GM12878 (cell line): ENCODE measurements at regions not wholly inside any gene's neighbourhood (a gene's known extent, or its start where the extent isn't known, plus 50 kb on each side); places are given as distances from the start of the nearest gene placed in this dataset.

Experiments used
- ATAC-seq: fragments of 200-7000 bp; cut with Tn5 transposase; 3 replicates; pipeline ENCODE4 v1.9.1; 2020; ENCODE audit warnings: mild to moderate bottlenecking, moderate library complexity
- BruUV-seq: library from RNA; stranded (reverse); fragments of 400-500 nt; replicated peaks from 2 replicates; lab custom pipeline; 2021; lab: Mats Ljungman, UMichigan
- CTCF ChIA-PET: fragments of 300-600 bp; sonication (Branson Sonifier 250); formaldehyde crosslinking; extraction: SDS; loops from one replicate; lab custom pipeline; 2021; ENCODE audit warnings: inconsistent platforms; lab: Yijun Ruan, JAX
- POLR2A ChIA-PET: fragments of 350-600 bp; formaldehyde crosslinking; extraction: SDS; loops from one replicate; lab custom pipeline; 2021; ENCODE audit warnings: inconsistent platforms; lab: Charles Lee
- RAD21 ChIA-PET: fragments of 300-600 bp; sonication (Branson Sonifier 250); formaldehyde crosslinking; loops from one replicate; lab custom pipeline; 2023; ENCODE audit warnings: antibody characterized with exemption; ENCODE audit not compliant: unreplicated experiment; lab: Charles Lee
- SMC1A ChIA-PET: fragments of 300-600 bp; sonication (Branson Sonifier 250); formaldehyde crosslinking; loops from one replicate; lab custom pipeline; 2023; ENCODE audit not compliant: unreplicated experiment, uncharacterized antibody; lab: Charles Lee
- DNase-seq: peaks from one replicate; pipeline ENCODE4 v3.0.0-alpha.2; 2011; ENCODE audit warnings: low read depth, low spot score
- FAIRE-seq: peaks from 3 replicates; lab custom pipeline; 2011; peaks lifted over from hg19 to GRCh38; lab: Jason Lieb, UNC
- H2AFZ ChIP-seq: 2 replicates; pipeline ENCODE4 v1.6.0; 2011; ENCODE audit warnings: low read depth, low read length, control low read depth; ENCODE audit not compliant: control insufficient read depth
- H3K27ac ChIP-seq: 2 replicates; pipeline ENCODE4 v1.5.1; 2011; ENCODE audit warnings: control low read depth; ENCODE audit not compliant: control insufficient read depth, insufficient read depth
- H3K27me3 ChIP-seq, 2 experiments: replicated peaks in 1 of 2; 2 replicates each; pipeline versions ENCODE4 v1.6.0 to v1.6.1; 2011; ENCODE audit warnings: low read length in 1 of 2; ENCODE audit not compliant: control insufficient read depth in 2 of 2, insufficient read depth in 2 of 2
- H3K36me3 ChIP-seq, 2 experiments: 2 replicates each; pipeline ENCODE4 v1.5.1; 2011; ENCODE audit warnings: low read length in 1 of 2; ENCODE audit not compliant: control insufficient read depth in 2 of 2, insufficient read depth in 2 of 2
- H3K4me1 ChIP-seq: 2 replicates; pipeline ENCODE4 v1.6.1; 2011; ENCODE audit warnings: mild to moderate bottlenecking, low read length, moderate library complexity, mixed read lengths; ENCODE audit not compliant: control insufficient read depth, insufficient read depth
- H3K4me2 ChIP-seq: 2 replicates; pipeline ENCODE4 v1.6.0; 2011; ENCODE audit warnings: control low read depth; ENCODE audit not compliant: control insufficient read depth, insufficient read depth
- H3K4me3 ChIP-seq: fragments of 200-600 bp; sonication (generic); 2 replicates; pipeline ENCODE4 v1.5.1; 2016
- H3K79me2 ChIP-seq: 2 replicates; pipeline ENCODE4 v1.6.0; 2011; ENCODE audit warnings: low read length; ENCODE audit not compliant: control insufficient read depth, insufficient read depth
- H3K9ac ChIP-seq: 2 replicates; pipeline ENCODE4 v1.8.0; 2011; ENCODE audit warnings: low read length, control low read depth, mixed read lengths; ENCODE audit not compliant: control insufficient read depth, insufficient read depth
- H3K9me3 ChIP-seq: replicated peaks from 3 replicates; pipeline ENCODE4 v1.5.1; 2011; ENCODE audit warnings: mild to moderate bottlenecking, low read length; ENCODE audit not compliant: control insufficient read depth, insufficient read depth
- H4K20me1 ChIP-seq: 2 replicates; pipeline ENCODE4 v1.6.0; 2011; ENCODE audit not compliant: control insufficient read depth, insufficient read depth
- BCL11A ChIP-seq: IDR thresholded peaks from 2 replicates; pipeline ENCODE4 v1.6.1; 2011; ENCODE audit warnings: low read depth, low read length
- BRCA1 ChIP-seq: IDR thresholded peaks from 2 replicates; pipeline ENCODE4 v1.6.1; 2011; ENCODE audit warnings: low read depth, low read length, improper control_type of control experiment
- CREB1 ChIP-seq: IDR thresholded peaks from 2 replicates; pipeline ENCODE4 v1.6.1; 2012; ENCODE audit warnings: low read depth, mild to moderate bottlenecking, inconsistent platforms
- FOS ChIP-seq: IDR thresholded peaks from 3 replicates; pipeline ENCODE4 v1.6.1; 2011; ENCODE audit warnings: borderline replicate concordance; ENCODE audit not compliant: insufficient read length; ENCODE audit errors: extremely low read depth
- IKZF2 ChIP-seq, 2 experiments: fragments of 450-650 bp; IDR thresholded peaks; 2 replicates each; pipeline ENCODE4 v1.6.1; 2017; ENCODE audit warnings: mild to moderate bottlenecking in 2 of 2, moderate library complexity in 2 of 2
- JUNB ChIP-seq: IDR thresholded peaks from 2 replicates; pipeline ENCODE4 v1.6.1; 2016; ENCODE audit warnings: antibody characterized with exemption, mild to moderate bottlenecking
- MEF2A ChIP-seq: IDR thresholded peaks from 2 replicates; pipeline ENCODE4 v1.6.1; 2011; ENCODE audit warnings: low read depth, mild to moderate bottlenecking, low read length, moderate library complexity; ENCODE audit not compliant: insufficient read depth
- PAX8 ChIP-seq: fragments of 450-650 bp; IDR thresholded peaks from 2 replicates; pipeline ENCODE4 v1.6.1; 2017; ENCODE audit warnings: mild to moderate bottlenecking, moderate library complexity
- ZBTB33 ChIP-seq: fragments of 450-650 bp; IDR thresholded peaks from 2 replicates; pipeline ENCODE4 v1.6.1; 2017; ENCODE audit warnings: mild to moderate bottlenecking
- ZNF384 ChIP-seq: IDR thresholded peaks from 2 replicates; pipeline ENCODE4 v1.6.1; 2012; ENCODE audit warnings: low read depth, mild to moderate bottlenecking, low read length, improper control_type of control experiment, borderline replicate concordance
- WGBS: methylation state at CpG from one replicate; pipeline ENCODE4 v1.1.6; 2016; ENCODE audit warnings: low lambda C conversion rate; ENCODE audit not compliant: insufficient replicate concordance, insufficient coverage; ENCODE audit errors: missing lambda C conversion rate; 5-methylcytosine and 5-hydroxymethylcytosine counted together
- in situ Hi-C: fragments of 300-500 bp; cut with MboI; formaldehyde crosslinking; loops from 9 replicates; pipeline ENCODE4 v1.14.3; 2018; ENCODE audit warnings: mixed read lengths
- intact Hi-C: fragments of 100-400 bp; cut with micrococcal nuclease; formaldehyde crosslinking; loops from one replicate; pipeline ENCODE4 v1.14.2; 2022; ENCODE audit not compliant: unreplicated experiment

DNA sequence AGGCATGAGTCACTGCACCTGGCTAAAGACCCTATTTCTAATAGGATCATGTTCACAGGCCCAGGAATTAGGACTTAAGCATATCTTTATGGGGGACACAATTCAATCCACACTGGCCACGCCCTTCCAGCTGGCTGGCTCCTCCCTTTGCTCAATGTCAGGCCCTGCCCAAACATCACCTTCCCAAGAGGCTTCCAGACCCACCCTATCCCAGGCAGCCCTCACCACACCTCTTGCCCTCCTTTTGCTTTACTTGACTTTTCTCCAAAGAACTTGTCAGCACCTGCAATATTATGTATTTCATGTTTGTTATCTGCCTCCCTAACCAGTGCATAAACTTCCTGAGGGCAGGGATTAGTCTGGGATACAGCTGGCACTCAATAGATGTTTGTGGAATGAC lies 109.6 kb upstream of the CDH5 start:
- 0% methylated on average over 1 of the region's 1 CpG for WGBS
- H3K9ac ChIP-seq, result no peak overlapping the region
- H3K27ac ChIP-seq, result no peak overlapping the region
- H2AFZ ChIP-seq, result no peak overlapping the region
- no peak for ATAC-seq
- no peak overlapping the region for H3K4me3 ChIP-seq
- no peaks in the 10 kb centered on the region for H3K4me1 ChIP-seq
- peaks cover 0 to 3% of the 10 kb centered on the region in 2 experiments; a peak in 2 of 4 replicates for H3K27me3 ChIP-seq
- in situ Hi-C loops (no loop called here), intact Hi-C loops (no loop called here)
- H4K20me1 ChIP-seq, result no peaks in the 10 kb centered on the region
- no TSS peak for BruUV-seq
- no peak for DNase-seq
- CTCF ChIA-PET, result interaction anchor here (0.6 kb wide), 1 partner anchor 1072 kb away, joined by 3 read pairs; no protein-coding TSS in a partner anchor
- POLR2A ChIA-PET, result no interaction called here
- SMC1A ChIA-PET, result no interaction called here
- TF ChIP-seq CREB1 (no peak), BCL11A (no peak), BRCA1 (no peak), MEF2A (no peak), ZNF384 (no peak), IKZF2 (IDR thresholded peaks at IDR 0.05) (no peak), FOS (no peak), PAX8 (no peak), JUNB (no peak), ZBTB33 (no peak)
- no peak for FAIRE-seq
- no peaks in the 10 kb centered on the region for H3K9me3 ChIP-seq
- RAD21 ChIA-PET, result no interaction called here
- H3K36me3 ChIP-seq, result no peaks in the 10 kb centered on the region
- no peaks in the 10 kb centered on the region for H3K79me2 ChIP-seq
- H3K4me2 ChIP-seq, result no peak overlapping the region
